Mammary epithelial cell (primary cell): ENCODE measurements at regions not wholly inside any gene's neighbourhood (a gene's known extent, or its start where the extent isn't known, plus 50 kb on each side); places are given as distances from the start of the nearest gene placed in this dataset.

Experiments
- EZH2 ChIP-seq: IDR thresholded peaks from 2 replicates; pipeline ENCODE4 v1.6.1; 2012; ENCODE audit warnings: low read length, inconsistent platforms, borderline replicate concordance
- TF ChIP-seq, protein P1 (sequence below), 2 donors: IDR thresholded peaks in 1 of 2; conservative IDR thresholded peaks in 1 of 2; 2 replicates each; pipeline ENCODE4 v1.5.1; 2011 to 2012; ENCODE audit warnings: inconsistent platforms in 2 of 2, low read length in 2 of 2, mild to moderate bottlenecking in 2 of 2, control low read depth in 1 of 2, low read depth in 1 of 2; ENCODE audit not compliant: insufficient read depth in 1 of 2; ENCODE audit errors: extremely low read depth in 1 of 2

DNA sequence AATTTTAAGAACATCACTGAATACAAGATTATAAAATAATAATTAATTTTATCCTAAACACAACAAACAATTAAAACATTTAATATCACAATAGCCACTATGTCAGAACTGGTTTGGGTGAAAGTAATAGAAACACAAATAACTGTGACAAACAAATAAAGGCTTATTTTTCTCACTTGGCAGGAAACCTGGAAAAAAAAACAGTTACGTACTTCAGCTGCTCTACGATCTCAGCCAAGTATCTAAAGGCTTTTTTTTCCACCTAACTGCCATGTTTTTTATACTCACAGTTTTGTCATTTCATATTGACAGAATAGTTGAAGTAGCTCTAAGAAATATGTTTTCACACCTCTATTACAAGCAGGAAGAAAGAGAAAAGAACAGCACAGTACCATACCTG lies 284.8 kb upstream of the INTU start:
- TF ChIP-seq, protein P1, sequence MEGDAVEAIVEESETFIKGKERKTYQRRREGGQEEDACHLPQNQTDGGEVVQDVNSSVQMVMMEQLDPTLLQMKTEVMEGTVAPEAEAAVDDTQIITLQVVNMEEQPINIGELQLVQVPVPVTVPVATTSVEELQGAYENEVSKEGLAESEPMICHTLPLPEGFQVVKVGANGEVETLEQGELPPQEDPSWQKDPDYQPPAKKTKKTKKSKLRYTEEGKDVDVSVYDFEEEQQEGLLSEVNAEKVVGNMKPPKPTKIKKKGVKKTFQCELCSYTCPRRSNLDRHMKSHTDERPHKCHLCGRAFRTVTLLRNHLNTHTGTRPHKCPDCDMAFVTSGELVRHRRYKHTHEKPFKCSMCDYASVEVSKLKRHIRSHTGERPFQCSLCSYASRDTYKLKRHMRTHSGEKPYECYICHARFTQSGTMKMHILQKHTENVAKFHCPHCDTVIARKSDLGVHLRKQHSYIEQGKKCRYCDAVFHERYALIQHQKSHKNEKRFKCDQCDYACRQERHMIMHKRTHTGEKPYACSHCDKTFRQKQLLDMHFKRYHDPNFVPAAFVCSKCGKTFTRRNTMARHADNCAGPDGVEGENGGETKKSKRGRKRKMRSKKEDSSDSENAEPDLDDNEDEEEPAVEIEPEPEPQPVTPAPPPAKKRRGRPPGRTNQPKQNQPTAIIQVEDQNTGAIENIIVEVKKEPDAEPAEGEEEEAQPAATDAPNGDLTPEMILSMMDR (conservative IDR thresholded peaks at IDR 0.05 in 1 of 2, IDR thresholded peaks at IDR 0.05 in 1 of 2; ENCODE audit: extremely low read depth in 1 of 2, insufficient read depth in 1 of 2, low read depth in 1 of 2, low read length in 2 of 2): no peak
- no peak for TF ChIP-seq EZH2
